Caki2 (cell line): ENCODE measurements at regions not wholly inside any gene's neighbourhood (a gene's known extent, or its start where the extent isn't known, plus 50 kb on each side); places are given as distances from the start of the nearest gene placed in this dataset.
"Not testable (repeated sequence)": the region's sequence is repeated elsewhere in the genome, so short reads cannot be mapped to it uniquely, and the experiment has no call there.

Source experiments
- DNase-seq: peaks from one replicate; pipeline ENCODE4 v3.0.0-alpha.2; 2015; ENCODE audit warnings: low read depth
- in situ Hi-C: cut with HindIII; loops from 2 replicates; pipeline ENCODE4 v1.10.0; 2016; ENCODE audit warnings: low sequenced_read_pairs, low pct_unique_long_range_greater_than_20kb, mixed read lengths

- in situ Hi-C loops = no loop called here
Observed at GRCh38 chr10:18735711-18736110, 76.5 kb downstream of the ARL5B start.

GRCh38 chr10:18737236-18737635, 78.0 kb downstream of the ARL5B start:
- in situ Hi-C loops = no loop called here

More at GRCh38 chr10:18735711-18736110, 76.5 kb downstream of the ARL5B start:
- no peak for DNase-seq

GRCh38 chr10:18737841-18738240, 78.6 kb downstream of the ARL5B start:
- DNase-seq = no peak
- in situ Hi-C loops = no loop called here

More at GRCh38 chr10:18737236-18737635, 78.0 kb downstream of the ARL5B start:
- no peak for DNase-seq

GRCh38 chr10:18738835-18739234, 79.6 kb downstream of the ARL5B start:
- in situ Hi-C loops = no loop called here
- no peak for DNase-seq

- no peak for DNase-seq
- in situ Hi-C loops = no loop called here
Observed at GRCh38 chr10:18743926-18744325, 84.7 kb downstream of the ARL5B start.

GRCh38 chr10:18753312-18753895, 94.2 kb downstream of the ARL5B start:
- no peak for DNase-seq
- in situ Hi-C loops = no loop called here

GRCh38 chr10:18759575-18759974, 100.3 kb downstream of the ARL5B start:
- DNase-seq = no peak
- in situ Hi-C loops = no loop called here

- in situ Hi-C loops = no loop called here
- no peak for DNase-seq
Observed at GRCh38 chr10:18760836-18761235, 101.6 kb downstream of the ARL5B start.

GRCh38 chr10:18767981-18768380, 108.8 kb downstream of the ARL5B start:
- DNase-seq = no peak
- in situ Hi-C loops = no loop called here

- in situ Hi-C loops = no loop called here
- DNase-seq = no peak
Observed at GRCh38 chr10:18773180-18773579, 113.9 kb downstream of the ARL5B start.

- DNase-seq = no peak
- in situ Hi-C loops = no loop called here
Observed at GRCh38 chr10:18777258-18777657, 118.0 kb downstream of the ARL5B start.

- in situ Hi-C loops = no loop called here
- no peak for DNase-seq
Observed at GRCh38 chr10:18786478-18786877, 127.2 kb downstream of the ARL5B start.

GRCh38 chr10:18793951-18794350, 134.7 kb downstream of the ARL5B start:
- DNase-seq = peak; percentile 4
- in situ Hi-C loops = no loop called here

GRCh38 chr10:18795549-18795948, 136.3 kb downstream of the ARL5B start:
- in situ Hi-C loops = no loop called here
- no peak for DNase-seq

- in situ Hi-C loops = no loop called here
Observed at GRCh38 chr10:18797286-18797685, 138.1 kb downstream of the ARL5B start.

GRCh38 chr10:18822156-18822555, 162.9 kb downstream of the ARL5B start:
- in situ Hi-C loops = no loop called here
- DNase-seq = peak; percentile 21

More at GRCh38 chr10:18797286-18797685, 138.1 kb downstream of the ARL5B start:
- no peak for DNase-seq

GRCh38 chr10:18829259-18829658, 170.0 kb downstream of the ARL5B start:
- no peak for DNase-seq
- in situ Hi-C loops = no loop called here

GRCh38 chr10:18830277-18830676, 171.0 kb downstream of the ARL5B start:
- DNase-seq = no peak
- in situ Hi-C loops = no loop called here

GRCh38 chr10:18856623-18857022, 192.0 kb upstream of the MALRD1 start:
- DNase-seq, in situ Hi-C loops: not testable (repeated sequence)

GRCh38 chr10:18859659-18860058, 188.9 kb upstream of the MALRD1 start:
- no peak for DNase-seq
- in situ Hi-C loops = no loop called here
